B cell (primary cell): ENCODE measurements at regions not wholly inside any gene's neighbourhood (a gene's known extent, or its start where the extent isn't known, plus 50 kb on each side); places are given as distances from the start of the nearest gene placed in this dataset.

Experiments used
- ATAC-seq: fragments of 200-7000 bp; cut with Tn5 transposase; one replicate; pipeline ENCODE4 v1.10.0; 2021; ENCODE audit warnings: low read depth, mild to moderate bottlenecking, moderate number of reproducible peaks, moderate library complexity
- CTCF ChIA-PET: fragments of 350-600 bp; sonication (Branson Sonifier 250); formaldehyde crosslinking; loops from one replicate; lab custom pipeline; 2021; ENCODE audit warnings: antibody characterized with exemption, inconsistent platforms; lab: Charles Lee
- POLR2A ChIA-PET: fragments of 350-600 bp; sonication (Branson Sonifier 250); formaldehyde crosslinking; loops from one replicate; lab custom pipeline; 2021; ENCODE audit warnings: antibody characterized with exemption; lab: Charles Lee
- DNase-seq: peaks from one replicate; pipeline ENCODE4 v3.0.0; 2013
- H2AFZ ChIP-seq: 2 replicates; pipeline ENCODE4 v1.6.1; 2012; ENCODE audit warnings: mild to moderate bottlenecking, low read depth, low read length; ENCODE audit not compliant: insufficient read depth, poor library complexity, severe bottlenecking
- H3K27ac ChIP-seq, 2 donors: 1 replicate in 1 of 2; 2 replicates in 1 of 2; pipeline ENCODE4 v1.5.1; 2012 to 2013; ENCODE audit warnings: low read length in 2 of 2, mild to moderate bottlenecking in 2 of 2, moderate library complexity in 1 of 2
- H3K27me3 ChIP-seq, 4 experiments: fragments of 200-600 bp in 1 of 4; sonication (generic) in 1 of 4; replicated peaks in 1 of 4; 1 replicate in 2 of 4; 2 replicates in 2 of 4; pipeline versions ENCODE4 v1.6.1 to v1.7.0; 2013 to 2016; ENCODE audit warnings: low read length in 3 of 4, mild to moderate bottlenecking in 2 of 4, mixed read lengths in 1 of 4, moderate library complexity in 1 of 4; ENCODE audit not compliant: insufficient read depth in 4 of 4, control insufficient read depth in 3 of 4; ENCODE audit errors: control extremely low read depth in 1 of 4
- H3K36me3 ChIP-seq, 2 experiments: replicated peaks in 1 of 2; 1 replicate in 1 of 2; 2 replicates in 1 of 2; pipeline versions ENCODE4 v1.6.1 to v1.7.1; 2013; ENCODE audit warnings: low read length in 1 of 2; ENCODE audit not compliant: insufficient read depth in 2 of 2, control insufficient read depth in 1 of 2; ENCODE audit errors: control extremely low read depth in 1 of 2, extremely low read depth in 1 of 2
- H3K4me1 ChIP-seq, 2 donors: fragments of 200-600 bp in 1 of 2; sonication (generic) in 1 of 2; 1 replicate in 1 of 2; 2 replicates in 1 of 2; pipeline versions ENCODE4 v1.5.1 to v1.6.1; 2013 to 2017; ENCODE audit warnings: low read length in 2 of 2; ENCODE audit not compliant: control insufficient read depth in 2 of 2, insufficient read depth in 2 of 2
- H3K4me2 ChIP-seq: replicated peaks from 2 replicates; pipeline ENCODE3; 2012; ENCODE audit warnings: mild to moderate bottlenecking, low read depth, low read length; ENCODE audit not compliant: poor library complexity, severe bottlenecking
- H3K4me3 ChIP-seq, 5 experiments: fragments of 200-600 bp in 1 of 5; sonication (generic) in 1 of 5; 1 replicate in 3 of 5; 2 replicates in 2 of 5; pipeline versions ENCODE4 v1.5.1 to v1.7.0; 2011 to 2016; ENCODE audit warnings: low read length in 4 of 5, mild to moderate bottlenecking in 4 of 5, low read depth in 2 of 5, control low read depth in 1 of 5, moderate library complexity in 1 of 5; ENCODE audit not compliant: insufficient read depth in 1 of 5; ENCODE audit errors: control extremely low read depth in 1 of 5, extremely low read depth in 1 of 5
- H3K79me2 ChIP-seq: fragments of 200-600 bp; sonication (generic); one replicate; pipeline ENCODE4 v1.6.0; 2016; ENCODE audit warnings: low read length; ENCODE audit not compliant: control insufficient read depth, insufficient read depth
- H3K9ac ChIP-seq: fragments of 200-600 bp; sonication (generic); 2 replicates; pipeline ENCODE4 v1.6.1; 2017; ENCODE audit warnings: mild to moderate bottlenecking, low read length, moderate library complexity
- H3K9me3 ChIP-seq, 3 donors: one replicate each; pipeline versions ENCODE4 v1.6.1 to v1.7.1; 2013; ENCODE audit warnings: low read length in 2 of 3; ENCODE audit not compliant: control insufficient read depth in 2 of 3, insufficient read depth in 1 of 3; ENCODE audit errors: control extremely low read depth in 1 of 3
- H4K20me1 ChIP-seq: 2 replicates; pipeline ENCODE4 v1.6.0; 2012; ENCODE audit warnings: mild to moderate bottlenecking, low read length; ENCODE audit not compliant: insufficient read depth, control insufficient read depth, poor library complexity, severe bottlenecking
- H3K27ac Mint-ChIP-seq: one replicate; pipeline ENCODE4 v1.8.0; 2021; ENCODE audit warnings: mixed read lengths
- H3K27me3 Mint-ChIP-seq: one replicate; pipeline ENCODE4 v1.8.0; 2021; ENCODE audit warnings: mixed read lengths
- H3K4me1 Mint-ChIP-seq: one replicate; pipeline ENCODE4 v1.8.0; 2021; ENCODE audit warnings: mixed read lengths
- H3K4me3 Mint-ChIP-seq: one replicate; pipeline ENCODE4 v1.8.0; 2021; ENCODE audit warnings: mixed read lengths
- H3K9me3 Mint-ChIP-seq: one replicate; pipeline ENCODE4 v1.8.0; 2022; ENCODE audit warnings: mixed read lengths; ENCODE audit not compliant: insufficient read depth
- EZH2 ChIP-seq: IDR thresholded peaks from 2 replicates; pipeline ENCODE4 v1.6.1; 2012; ENCODE audit warnings: borderline replicate concordance, low read depth, mild to moderate bottlenecking, moderate library complexity, low read length; ENCODE audit not compliant: insufficient read depth, poor library complexity, severe bottlenecking
- WGBS: methylation state at CpG from one replicate; pipeline ENCODE4 v1.1.5; 2013; ENCODE audit warnings: missing lambda C conversion rate; ENCODE audit not compliant: insufficient coverage; 5-methylcytosine and 5-hydroxymethylcytosine counted together
- intact Hi-C: fragments of 100-400 bp; cut with micrococcal nuclease; formaldehyde crosslinking; loops from one replicate; pipeline ENCODE4 v1.10.0; 2022
- TF ChIP-seq, protein P1 (sequence below): fragments of 200-600 bp; IDR thresholded peaks from one replicate; pipeline ENCODE4 v1.8.0; 2022; ENCODE audit warnings: antibody characterized with exemption, mild to moderate bottlenecking

- CTCF ChIA-PET, result interaction anchor here (1.3 kb wide), 1 partner anchor 1347 kb away, joined by 3 read pairs; no protein-coding TSS in a partner anchor
Observed at GRCh38 chr9:103397868-103398600, 402.9 kb downstream of the CYLC2 start.

GRCh38 chr9:103399535-103399934 is 404.4 kb downstream of the CYLC2 start:
- TF ChIP-seq, protein P1, sequence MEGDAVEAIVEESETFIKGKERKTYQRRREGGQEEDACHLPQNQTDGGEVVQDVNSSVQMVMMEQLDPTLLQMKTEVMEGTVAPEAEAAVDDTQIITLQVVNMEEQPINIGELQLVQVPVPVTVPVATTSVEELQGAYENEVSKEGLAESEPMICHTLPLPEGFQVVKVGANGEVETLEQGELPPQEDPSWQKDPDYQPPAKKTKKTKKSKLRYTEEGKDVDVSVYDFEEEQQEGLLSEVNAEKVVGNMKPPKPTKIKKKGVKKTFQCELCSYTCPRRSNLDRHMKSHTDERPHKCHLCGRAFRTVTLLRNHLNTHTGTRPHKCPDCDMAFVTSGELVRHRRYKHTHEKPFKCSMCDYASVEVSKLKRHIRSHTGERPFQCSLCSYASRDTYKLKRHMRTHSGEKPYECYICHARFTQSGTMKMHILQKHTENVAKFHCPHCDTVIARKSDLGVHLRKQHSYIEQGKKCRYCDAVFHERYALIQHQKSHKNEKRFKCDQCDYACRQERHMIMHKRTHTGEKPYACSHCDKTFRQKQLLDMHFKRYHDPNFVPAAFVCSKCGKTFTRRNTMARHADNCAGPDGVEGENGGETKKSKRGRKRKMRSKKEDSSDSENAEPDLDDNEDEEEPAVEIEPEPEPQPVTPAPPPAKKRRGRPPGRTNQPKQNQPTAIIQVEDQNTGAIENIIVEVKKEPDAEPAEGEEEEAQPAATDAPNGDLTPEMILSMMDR, result no peak
- TF ChIP-seq EZH2, result no peak
- Histone ChIP-seq H3K4me1 (no peaks in the 10 kb centered on the region), H3K9me3 (no peaks in the 10 kb centered on the region), H3K36me3 (no peaks in the 10 kb centered on the region), H3K79me2 (no peaks in the 10 kb centered on the region), H3K27ac (no peak overlapping the region), H3K27me3 (no peaks in the 10 kb centered on the region), H4K20me1 (no peaks in the 10 kb centered on the region), H3K9ac (no peak overlapping the region), H3K4me2 (no peak overlapping the region), H2AFZ (no peak overlapping the region), H3K4me3 (no peak overlapping the region)
- H3K4me3 Mint-ChIP-seq, result no peak overlapping the region
- no peak overlapping the region for H3K27ac Mint-ChIP-seq
- no CpG with 5 or more reads among the region's 3 CpGs for WGBS
- POLR2A ChIA-PET, result no interaction called here
- no peaks in the 10 kb centered on the region for H3K27me3 Mint-ChIP-seq
- CTCF ChIA-PET, result no interaction called here
- ATAC-seq, result no peak
- no peaks in the 10 kb centered on the region for H3K4me1 Mint-ChIP-seq
- DNase-seq, result no peak
- intact Hi-C loops, result no loop called here
- no peaks in the 10 kb centered on the region for H3K9me3 Mint-ChIP-seq

More at GRCh38 chr9:103397868-103398600, 402.9 kb downstream of the CYLC2 start:
- Histone ChIP-seq H2AFZ (no peak overlapping the region), H3K9me3 (no peaks in the 10 kb centered on the region), H3K4me3 (no peak overlapping the region), H3K9ac (no peak overlapping the region), H3K27ac (no peak overlapping the region), H3K27me3 (no peaks in the 10 kb centered on the region), H3K4me2 (no peak overlapping the region), H4K20me1 (no peaks in the 10 kb centered on the region), H3K4me1 (no peaks in the 10 kb centered on the region), H3K36me3 (no peaks in the 10 kb centered on the region), H3K79me2 (no peaks in the 10 kb centered on the region)
- intact Hi-C loops, result no loop called here
- POLR2A ChIA-PET, result no interaction called here
- H3K4me3 Mint-ChIP-seq, result no peak overlapping the region
- ATAC-seq (peak; percentile 39), DNase-seq (peak; percentile 20)
- no peak overlapping the region for H3K27ac Mint-ChIP-seq
- 45% methylated on average over 5 of the region's 5 CpGs for WGBS
- no peaks in the 10 kb centered on the region for H3K9me3 Mint-ChIP-seq
- no peaks in the 10 kb centered on the region for H3K4me1 Mint-ChIP-seq
- H3K27me3 Mint-ChIP-seq, result no peaks in the 10 kb centered on the region
- no peak for TF ChIP-seq EZH2
- TF ChIP-seq, protein P1, result peak; percentile 63
